Fibroblast of skin of back (primary cell): ENCODE measurements at regions not wholly inside any gene's neighbourhood (a gene's known extent, or its start where the extent isn't known, plus 50 kb on each side); places are given as distances from the start of the nearest gene placed in this dataset.
A peak's percentile ranks its signal among the peaks of the same experiment; 100 is the strongest.

Experiments used
- DNase-seq: peaks from one replicate; pipeline ENCODE4 v3.0.0-alpha.2; 2013

- DNase-seq, result no peak
These were observed 53.8 kb upstream of the RANBP3L start for GRCh38 chr5:36355516-36355915.

DNA sequence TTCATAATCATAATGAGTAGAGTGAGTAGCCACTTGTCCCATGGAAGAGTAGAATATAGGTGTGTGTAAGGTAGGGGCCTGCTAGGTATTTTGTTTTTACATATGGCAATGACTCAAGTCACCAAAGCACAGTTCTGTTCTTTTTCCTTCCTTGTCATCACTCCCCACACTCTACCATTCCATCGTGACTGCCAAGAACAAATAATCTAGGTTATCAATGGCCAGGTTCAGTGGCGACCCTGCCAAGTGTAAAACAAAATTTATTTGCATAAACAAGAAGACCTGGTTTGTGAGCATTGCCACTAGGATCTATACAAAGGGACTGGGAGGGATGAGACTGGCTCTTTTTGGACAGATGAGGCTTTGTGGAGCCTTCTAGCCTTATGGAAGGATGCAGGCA is 55.2 kb upstream of the RANBP3L start:
- DNase-seq, result no peak

DNA sequence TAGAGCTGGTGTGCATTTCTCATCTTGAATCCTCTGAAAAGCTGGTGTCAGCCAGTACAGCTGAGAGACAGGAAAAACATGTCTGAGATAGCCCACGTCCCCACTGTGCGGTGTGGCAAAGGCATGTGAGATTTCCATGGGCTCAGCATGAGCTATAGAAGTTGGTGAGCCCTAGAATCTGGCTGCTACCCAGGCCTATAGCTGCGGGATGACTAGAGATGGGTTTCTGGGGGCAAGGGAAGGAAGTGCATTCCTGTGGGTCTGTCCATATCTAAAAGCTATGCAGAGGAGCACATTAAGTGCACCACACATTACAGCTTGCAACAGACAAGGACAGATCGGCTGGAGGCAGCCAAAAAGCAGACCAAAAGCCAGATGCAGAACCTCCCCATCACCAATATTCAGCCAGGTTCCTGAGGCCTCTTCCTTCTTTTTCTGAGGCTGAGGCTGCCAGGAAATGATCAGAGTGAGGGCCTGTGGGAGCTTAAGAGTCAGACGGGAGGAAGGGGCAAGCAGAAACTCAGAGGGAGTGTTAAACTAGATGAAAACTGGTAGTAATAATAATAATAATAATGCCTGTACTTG is 55.8 kb upstream of the RANBP3L start:
- peak; percentile 94 for DNase-seq

GRCh38 chr5:36359267-36359666 is 57.6 kb upstream of the RANBP3L start:
- no peak for DNase-seq

- DNase-seq, result no peak
These were observed 58.6 kb upstream of the RANBP3L start for GRCh38 chr5:36360307-36360706.

DNA sequence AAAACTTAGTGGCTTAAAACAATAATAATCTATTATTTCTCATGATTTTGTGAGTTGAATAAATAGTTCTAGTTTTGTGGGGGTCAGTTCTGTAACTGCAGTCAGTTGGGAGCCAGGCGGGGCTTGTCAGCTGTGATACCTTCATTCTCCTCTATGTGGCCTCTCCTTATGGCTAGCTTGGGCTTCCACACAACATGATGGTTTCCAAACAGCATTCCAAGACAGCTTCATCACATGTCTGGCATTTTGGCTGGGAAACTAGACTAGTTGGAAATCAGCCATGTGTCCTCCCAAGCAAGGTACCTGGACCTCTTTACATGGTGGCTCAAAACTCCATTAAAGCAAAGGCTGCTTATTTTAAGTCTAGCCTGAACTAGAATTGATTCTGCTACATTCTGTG is 61.4 kb upstream of the RANBP3L start:
- DNase-seq, result peak; percentile 87

DNA sequence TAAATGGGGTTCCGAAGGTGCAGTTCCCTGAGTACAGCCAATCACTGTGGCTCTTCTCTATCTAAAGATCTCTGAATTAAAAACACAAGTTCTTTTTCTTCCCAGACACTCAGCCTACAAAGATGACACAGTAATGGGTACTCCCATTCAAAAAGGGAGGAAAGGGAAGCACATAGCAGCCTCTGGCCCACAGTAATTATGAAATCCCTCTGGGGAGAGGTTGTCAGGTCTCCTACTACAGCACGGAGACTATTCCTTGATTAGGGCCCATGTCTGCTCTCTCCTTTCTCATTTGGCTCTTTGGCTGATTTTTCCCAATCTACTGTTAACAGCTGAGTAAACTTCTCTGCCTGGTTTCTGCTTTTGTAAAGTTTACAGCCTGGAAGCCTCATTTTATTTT is 62.0 kb upstream of the RANBP3L start:
- DNase-seq, result peak; percentile 21

- DNase-seq, result no peak
These were observed 62.8 kb upstream of the RANBP3L start for GRCh38 chr5:36364473-36364872.

DNA sequence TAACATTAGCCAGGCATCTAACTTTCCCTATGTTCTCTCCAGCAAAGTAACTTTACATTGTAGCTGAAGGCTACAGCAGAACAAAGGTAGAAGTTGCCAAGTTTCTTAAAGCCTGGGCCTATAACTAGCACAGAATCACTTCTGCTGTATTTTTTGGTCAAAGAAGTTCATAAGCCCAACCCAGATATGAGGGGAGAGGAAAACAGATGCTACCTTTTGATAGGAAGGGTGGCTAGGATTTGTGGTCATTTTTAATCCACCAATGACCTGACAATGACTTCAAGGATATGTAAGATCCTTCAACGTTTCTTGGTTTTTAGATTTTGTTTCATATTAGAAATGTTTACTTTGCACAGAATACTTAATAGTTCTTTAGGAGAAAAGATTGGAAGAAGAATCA is 64.2 kb upstream of the RANBP3L start:
- DNase-seq, result no peak

GRCh38 chr5:36366883-36367282 is 65.2 kb upstream of the RANBP3L start:
- no peak for DNase-seq

DNA sequence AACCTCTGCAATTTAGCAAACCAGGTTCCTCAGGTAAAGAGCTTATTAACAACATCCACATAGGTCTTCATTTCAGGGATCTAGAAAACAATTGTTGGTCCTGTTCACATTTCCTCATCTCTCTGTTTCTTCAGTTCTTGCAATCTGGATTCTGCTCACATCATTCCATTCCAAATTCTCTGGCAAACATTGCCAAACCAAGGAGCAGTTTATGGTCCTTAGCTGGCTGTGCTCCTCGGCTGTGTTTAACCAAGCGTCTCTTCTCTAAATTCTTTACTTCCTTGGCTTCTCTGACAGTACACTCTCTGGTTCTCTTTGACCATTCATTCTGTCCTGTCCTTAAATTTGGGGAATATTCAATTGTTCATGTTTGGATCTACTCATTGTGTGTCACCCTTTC is 65.8 kb upstream of the RANBP3L start:
- no peak for DNase-seq

DNA sequence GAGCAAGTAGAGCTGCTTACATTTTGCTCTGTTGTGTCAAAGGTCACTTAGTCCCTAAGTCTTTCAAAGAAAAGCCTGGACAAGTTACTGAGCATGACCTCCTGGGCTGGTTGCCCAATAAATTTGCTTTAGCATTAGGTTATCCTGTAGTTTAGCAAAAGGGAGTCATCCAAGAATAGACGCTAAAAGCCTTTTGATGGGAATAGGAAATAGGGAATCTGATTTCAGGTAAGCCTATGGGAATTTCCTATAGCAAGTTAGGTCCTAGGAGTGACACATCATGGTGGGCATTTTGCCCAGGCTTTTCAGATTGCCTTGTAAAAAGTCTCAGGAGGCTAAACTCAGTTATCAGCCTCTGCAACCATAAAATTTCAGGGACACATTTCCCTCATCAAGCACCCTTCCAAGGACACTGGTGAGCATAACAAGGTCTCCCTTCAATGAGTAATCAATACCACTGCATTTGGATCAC is 67.6 kb upstream of the RANBP3L start:
- DNase-seq, result peak; percentile 20

GRCh38 chr5:36370073-36370472 is 68.4 kb upstream of the RANBP3L start:
- DNase-seq, result no peak

DNA sequence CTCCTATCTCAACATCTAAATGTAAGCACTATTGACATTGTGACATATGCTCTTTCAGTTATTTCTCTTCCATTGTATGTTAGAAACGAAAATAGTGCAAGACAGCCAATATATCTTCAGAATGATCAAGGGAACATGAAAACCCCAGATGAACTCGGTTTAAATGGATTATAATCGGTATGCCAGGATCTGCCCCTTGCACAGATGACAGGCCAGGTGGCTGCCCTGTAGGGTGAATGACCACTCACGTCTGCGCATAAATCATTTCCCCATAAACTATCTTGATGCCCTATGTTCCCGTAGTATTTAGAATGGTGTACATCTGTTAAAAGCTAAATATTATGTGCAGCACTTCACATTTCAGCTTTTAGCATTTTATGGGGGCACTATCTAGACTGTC is 69.7 kb upstream of the RANBP3L start:
- DNase-seq, result no peak

- DNase-seq, result peak; percentile 63
These were observed 71.9 kb upstream of the RANBP3L start for GRCh38 chr5:36373527-36374086.

GRCh38 chr5:36374266-36374862 is 72.7 kb upstream of the RANBP3L start:
- peak; percentile 77 for DNase-seq

GRCh38 chr5:36377192-36377591 is 75.5 kb upstream of the RANBP3L start:
- no peak for DNase-seq

DNA sequence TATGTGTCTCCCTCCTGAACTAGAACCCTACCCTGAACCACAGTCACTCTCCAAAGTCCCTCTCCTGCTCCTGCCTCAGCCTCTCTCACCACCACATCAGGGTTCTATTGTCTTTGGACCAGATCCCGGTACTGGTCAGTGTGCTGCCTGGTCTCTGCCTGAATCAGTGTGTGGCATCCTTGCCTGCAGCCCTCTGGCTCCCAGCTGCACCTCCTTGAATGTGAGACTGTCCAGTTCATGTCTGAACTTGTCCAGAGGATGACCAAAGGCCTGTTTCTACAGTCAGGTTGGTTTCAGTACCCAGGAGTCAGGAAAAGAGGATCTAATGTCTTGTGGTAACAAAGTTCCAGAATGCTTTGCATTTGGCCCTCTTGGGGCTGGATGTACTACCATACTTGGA is 76.8 kb upstream of the RANBP3L start:
- peak; percentile 21 for DNase-seq

GRCh38 chr5:36382890-36383289 is 81.2 kb upstream of the RANBP3L start:
- DNase-seq, result no peak

- no peak for DNase-seq
These were observed 82.2 kb upstream of the RANBP3L start for GRCh38 chr5:36383942-36384341.

- no peak for DNase-seq
These were observed 83.1 kb upstream of the RANBP3L start for GRCh38 chr5:36384845-36385244.

DNA sequence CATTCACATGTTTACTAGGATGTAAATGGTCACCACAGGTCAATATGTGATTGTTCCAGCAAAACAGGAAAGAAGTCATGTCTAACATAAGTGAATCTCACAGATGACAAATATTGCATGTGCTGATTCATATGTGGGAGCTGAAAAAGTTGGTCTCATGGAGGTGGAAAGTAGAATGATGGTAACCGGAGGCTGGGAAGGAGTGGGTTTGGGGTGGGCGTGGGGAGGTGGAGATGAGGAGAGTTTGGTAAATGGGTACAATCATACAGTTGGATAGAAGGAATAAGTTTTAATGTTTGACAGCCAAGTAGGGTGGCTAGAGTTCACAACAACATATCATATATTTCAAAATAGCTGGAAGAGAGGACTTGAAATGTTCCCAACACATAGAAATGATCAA is 83.8 kb upstream of the RANBP3L start:
- no peak for DNase-seq

- no peak for DNase-seq
These were observed 86.6 kb upstream of the RANBP3L start for GRCh38 chr5:36388288-36388687.

- DNase-seq, result no peak
These were observed 87.5 kb upstream of the RANBP3L start for GRCh38 chr5:36389245-36389644.

DNA sequence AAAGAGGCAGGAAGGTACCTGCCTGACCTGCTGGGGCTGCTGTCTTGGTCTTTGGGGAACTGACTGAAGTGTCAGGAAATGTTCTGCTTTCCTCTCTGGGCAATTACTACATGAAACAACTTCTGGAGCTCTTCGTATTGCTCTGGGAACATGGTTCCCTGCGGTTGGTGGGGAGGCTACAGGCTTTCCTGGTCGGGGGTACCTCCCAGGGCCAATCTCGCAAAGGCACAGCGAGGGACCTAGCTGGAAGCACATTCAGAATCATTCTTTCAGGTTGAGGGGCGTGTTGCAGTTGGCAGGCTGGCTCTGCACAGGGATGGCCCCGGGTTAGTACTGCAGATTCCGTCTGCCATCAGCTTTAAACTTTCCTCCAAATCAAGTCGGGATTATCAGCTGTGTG is 88.9 kb upstream of the RANBP3L start:
- DNase-seq, result no peak
